ENCODE measurements at regions not wholly inside any gene's neighbourhood (a gene's known extent, or its start where the extent isn't known, plus 50 kb on each side); places are given as distances from the start of the nearest gene placed in this dataset.

DNA sequence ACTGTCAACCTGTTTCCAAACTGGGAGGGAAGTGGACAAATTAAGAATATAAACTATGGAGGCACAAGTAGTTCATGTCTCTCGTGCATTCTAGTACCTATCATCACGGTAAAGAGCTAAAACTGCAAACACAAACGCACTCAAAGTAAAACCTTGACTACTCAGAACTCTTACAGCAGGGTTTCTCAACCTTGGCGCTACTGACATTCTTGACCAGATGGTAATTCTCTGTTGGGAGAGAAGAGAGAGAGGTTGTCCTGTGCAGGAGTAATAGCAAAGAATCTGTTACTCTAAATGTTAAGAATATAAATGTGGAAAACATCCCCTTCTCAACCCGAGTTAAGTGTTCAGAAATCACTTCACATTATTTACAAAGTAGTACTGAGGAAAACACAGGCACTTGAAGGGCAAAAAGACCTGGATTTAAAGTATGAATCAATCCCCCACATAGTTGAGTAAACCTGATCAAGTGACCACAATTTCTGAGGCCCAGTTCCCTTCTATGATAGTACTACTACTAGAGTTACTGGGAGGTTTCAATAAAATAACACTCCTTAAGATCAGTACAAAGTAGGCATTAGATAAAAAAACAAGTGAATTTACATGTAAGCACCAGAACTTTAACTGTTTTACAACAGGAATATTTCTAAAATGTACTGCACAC is 73.1 kb upstream of the ARHGAP32 start:
- Mint-ChIP-seq H3K27ac (peak overlapping the region; percentile 43), H3K27me3 (no peaks in the 10 kb centered on the region), H3K4me3 (no peak overlapping the region), H3K4me1 (peaks cover 19% of the 10 kb centered on the region), H3K9me3 (no peaks in the 10 kb centered on the region), H3K36me3 (ENCODE audit: low read depth) (peaks cover 1% of the 10 kb centered on the region)
- ATAC-seq (peak; percentile 59), DNase-seq (no peak)

- ATAC-seq = no peak
- Mint-ChIP-seq H3K27ac (no peak overlapping the region), H3K4me1 (peaks cover 24% of the 10 kb centered on the region), H3K9me3 (no peaks in the 10 kb centered on the region), H3K27me3 (no peaks in the 10 kb centered on the region), H3K36me3 (ENCODE audit: low read depth) (peaks cover 1% of the 10 kb centered on the region), H3K4me3 (no peak overlapping the region)
- no peak for DNase-seq
Observed at GRCh38 chr11:129264114-129264513, 72.0 kb upstream of the ARHGAP32 start.

DNA sequence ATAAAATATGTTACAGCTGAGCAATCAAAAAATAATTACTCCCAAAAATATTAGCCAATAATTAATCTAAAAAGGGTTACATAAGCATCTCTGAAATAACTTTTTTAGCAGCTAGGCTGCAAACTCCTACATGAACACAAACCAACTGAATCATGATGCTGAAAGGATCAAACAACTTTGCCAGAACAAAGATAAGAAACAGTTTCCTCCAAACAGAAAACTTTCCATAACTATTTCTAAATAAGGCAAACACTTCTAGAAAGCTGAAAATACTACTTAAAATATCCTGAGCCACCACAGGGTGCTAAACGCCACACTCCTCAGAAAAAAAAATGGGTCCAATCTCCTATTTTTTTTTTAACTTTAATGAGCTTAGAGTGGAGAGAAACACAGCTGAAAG is 68.6 kb upstream of the ARHGAP32 start:
- peaks cover 1% of the 10 kb centered on the region for H3K36me3 Mint-ChIP-seq (ENCODE audit: low read depth)
- ATAC-seq (no peak), DNase-seq (no peak)
- peaks cover 18% of the 10 kb centered on the region for H3K4me1 Mint-ChIP-seq
- H3K9me3 Mint-ChIP-seq = no peaks in the 10 kb centered on the region
- H3K27me3 Mint-ChIP-seq = no peaks in the 10 kb centered on the region
- H3K27ac Mint-ChIP-seq = no peak overlapping the region
- H3K4me3 Mint-ChIP-seq = no peak overlapping the region

- Mint-ChIP-seq H3K4me1 (peaks cover 12% of the 10 kb centered on the region), H3K36me3 (ENCODE audit: low read depth) (peaks cover 1% of the 10 kb centered on the region), H3K27ac (no peak overlapping the region), H3K27me3 (no peaks in the 10 kb centered on the region), H3K9me3 (no peaks in the 10 kb centered on the region), H3K4me3 (no peak overlapping the region)
- no peak for ATAC-seq
- DNase-seq = no peak
Observed at GRCh38 chr11:129259931-129260348, 67.8 kb upstream of the ARHGAP32 start.

DNA sequence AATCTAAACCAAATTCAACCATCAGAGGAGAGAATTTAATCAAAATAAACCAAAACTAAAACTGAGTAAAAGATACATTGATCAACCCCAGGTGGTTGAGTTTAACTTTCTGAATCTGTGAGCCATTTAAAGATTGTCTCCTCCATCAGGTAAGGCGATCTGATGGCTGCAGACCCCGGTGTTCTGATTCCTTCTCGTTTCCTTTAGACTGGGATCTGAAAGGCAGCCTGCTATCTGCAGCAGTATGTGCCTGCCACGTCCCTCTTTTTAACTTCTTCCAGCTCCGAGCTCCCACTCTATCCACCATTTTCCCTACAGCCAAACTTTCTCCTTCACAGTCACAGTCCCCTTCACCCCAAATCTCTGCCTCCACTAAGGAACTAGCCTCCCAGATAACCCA is 66.1 kb upstream of the ARHGAP32 start:
- H3K27ac Mint-ChIP-seq = no peak overlapping the region
- no peaks in the 10 kb centered on the region for H3K27me3 Mint-ChIP-seq
- no peaks in the 10 kb centered on the region for H3K36me3 Mint-ChIP-seq (ENCODE audit: low read depth)
- DNase-seq (no peak), ATAC-seq (no peak)
- no peak overlapping the region for H3K4me3 Mint-ChIP-seq
- no peaks in the 10 kb centered on the region for H3K9me3 Mint-ChIP-seq
- peaks cover 6% of the 10 kb centered on the region for H3K4me1 Mint-ChIP-seq

- no peak overlapping the region for H3K27ac Mint-ChIP-seq
- DNase-seq = no peak
- H3K36me3 Mint-ChIP-seq (ENCODE audit: low read depth) = no peaks in the 10 kb centered on the region
- peaks cover 6% of the 10 kb centered on the region for H3K4me1 Mint-ChIP-seq
- H3K9me3 Mint-ChIP-seq = no peaks in the 10 kb centered on the region
- no peaks in the 10 kb centered on the region for H3K27me3 Mint-ChIP-seq
- ATAC-seq = no peak
- H3K4me3 Mint-ChIP-seq = no peak overlapping the region
Observed at GRCh38 chr11:129257512-129257911, 65.4 kb upstream of the ARHGAP32 start.

- H3K36me3 Mint-ChIP-seq (ENCODE audit: low read depth) = no peaks in the 10 kb centered on the region
- H3K27me3 Mint-ChIP-seq = no peaks in the 10 kb centered on the region
- H3K4me3 Mint-ChIP-seq = no peak overlapping the region
- H3K9me3 Mint-ChIP-seq = no peaks in the 10 kb centered on the region
- no peak overlapping the region for H3K27ac Mint-ChIP-seq
- ATAC-seq = no peak
- H3K4me1 Mint-ChIP-seq = peaks cover 13% of the 10 kb centered on the region
- DNase-seq = no peak
Observed at GRCh38 chr11:129252621-129253020, 60.5 kb upstream of the ARHGAP32 start.

DNA sequence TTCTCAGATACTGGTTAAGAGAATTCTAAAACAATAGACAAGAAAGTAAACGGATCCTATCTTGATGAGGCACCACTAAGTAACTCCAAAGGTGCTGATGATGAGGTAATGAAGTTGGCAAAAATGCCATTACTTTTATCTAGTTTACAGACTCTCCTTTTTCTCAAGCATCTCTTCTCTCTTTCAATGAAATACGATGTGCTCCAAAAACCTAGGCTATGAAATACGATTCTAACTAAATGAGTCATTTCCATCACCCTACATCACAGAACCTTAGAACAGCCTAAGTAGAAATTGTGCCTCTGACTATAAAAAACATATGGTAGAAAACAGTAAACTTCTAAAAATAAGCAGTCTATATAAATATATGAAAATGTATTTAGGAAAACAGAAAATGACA is 58.9 kb upstream of the ARHGAP32 start:
- H3K36me3 Mint-ChIP-seq (ENCODE audit: low read depth) = no peaks in the 10 kb centered on the region
- no peak overlapping the region for H3K4me3 Mint-ChIP-seq
- H3K27me3 Mint-ChIP-seq = no peaks in the 10 kb centered on the region
- H3K27ac Mint-ChIP-seq = no peak overlapping the region
- no peaks in the 10 kb centered on the region for H3K9me3 Mint-ChIP-seq
- H3K4me1 Mint-ChIP-seq = peaks cover 26% of the 10 kb centered on the region
- no peak for DNase-seq
- no peak for ATAC-seq

DNA sequence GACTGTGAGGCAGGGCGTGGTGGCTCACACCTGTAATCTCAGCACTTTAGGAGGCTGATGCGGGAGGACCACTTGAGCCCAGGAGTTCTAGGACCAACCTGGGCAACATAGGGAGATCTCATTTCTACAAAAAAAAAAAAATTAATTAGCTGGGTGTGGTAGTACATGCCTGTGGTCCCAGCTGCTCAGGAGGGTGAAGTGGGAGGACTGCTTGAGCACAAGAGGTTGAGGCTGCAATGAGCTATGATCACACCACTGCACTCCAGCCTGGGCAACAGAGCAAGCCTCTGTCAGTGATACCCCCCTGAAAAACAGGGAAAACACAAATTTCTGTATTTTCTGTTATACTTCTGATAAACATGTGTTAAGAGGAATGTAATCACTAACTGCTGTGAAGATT is 57.8 kb upstream of the ARHGAP32 start:
- no peak for DNase-seq
- Mint-ChIP-seq H3K9me3 (no peaks in the 10 kb centered on the region), H3K27me3 (no peaks in the 10 kb centered on the region), H3K27ac (no peak overlapping the region), H3K36me3 (ENCODE audit: low read depth) (no peaks in the 10 kb centered on the region), H3K4me3 (no peak overlapping the region), H3K4me1 (peaks cover 26% of the 10 kb centered on the region)
- no peak for ATAC-seq

GRCh38 chr11:129249351-129249750 is 57.2 kb upstream of the ARHGAP32 start:
- DNase-seq (no peak), ATAC-seq (no peak)
- no peak overlapping the region for H3K4me3 Mint-ChIP-seq
- H3K4me1 Mint-ChIP-seq = peaks cover 26% of the 10 kb centered on the region
- H3K27ac Mint-ChIP-seq = no peak overlapping the region
- H3K36me3 Mint-ChIP-seq (ENCODE audit: low read depth) = no peaks in the 10 kb centered on the region
- H3K9me3 Mint-ChIP-seq = no peaks in the 10 kb centered on the region
- H3K27me3 Mint-ChIP-seq = no peaks in the 10 kb centered on the region

DNA sequence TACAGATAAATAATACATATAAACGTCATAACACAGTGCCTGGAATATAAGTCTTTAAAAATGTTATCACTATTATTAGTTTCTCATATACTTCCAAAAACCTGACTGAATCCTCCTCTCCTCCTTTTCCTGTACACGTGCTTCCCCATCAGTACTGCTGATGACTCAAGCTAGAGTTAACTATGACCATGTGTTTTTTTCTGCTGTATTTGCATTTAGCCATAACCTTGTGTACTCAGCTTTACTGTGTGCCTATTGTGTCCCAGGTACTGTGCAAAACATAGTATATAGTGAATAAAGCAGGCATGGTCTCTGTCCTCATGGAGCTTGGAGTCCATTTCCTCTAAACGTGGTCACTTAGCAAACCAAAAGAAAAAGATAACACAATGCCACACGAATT is 56.5 kb upstream of the ARHGAP32 start:
- no peak for DNase-seq
- ATAC-seq = no peak
- H3K4me3 Mint-ChIP-seq = no peak overlapping the region
- H3K27me3 Mint-ChIP-seq = no peaks in the 10 kb centered on the region
- H3K27ac Mint-ChIP-seq = no peak overlapping the region
- H3K9me3 Mint-ChIP-seq = no peaks in the 10 kb centered on the region
- peaks cover 27% of the 10 kb centered on the region for H3K4me1 Mint-ChIP-seq
- no peaks in the 10 kb centered on the region for H3K36me3 Mint-ChIP-seq (ENCODE audit: low read depth)

DNA sequence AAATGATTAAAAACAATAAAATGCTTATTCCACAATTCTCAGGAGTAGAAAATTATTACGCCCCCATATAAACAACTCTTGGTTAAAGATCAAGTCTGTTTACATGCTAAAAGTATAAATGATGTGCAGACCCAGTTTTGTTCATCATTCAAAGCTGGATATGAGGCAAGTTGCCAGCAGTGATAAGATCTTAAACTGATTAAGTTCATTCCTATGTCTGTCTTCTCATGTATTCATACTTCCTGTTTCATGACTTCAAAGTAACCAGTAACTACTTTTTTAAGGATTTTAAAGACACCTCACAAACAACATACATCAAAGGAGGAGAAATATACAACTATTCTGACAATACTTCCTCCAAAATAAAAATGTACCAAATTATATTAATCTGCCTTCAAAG is 55.0 kb upstream of the ARHGAP32 start:
- ATAC-seq = no peak
- no peak overlapping the region for H3K4me3 Mint-ChIP-seq
- H3K4me1 Mint-ChIP-seq = peaks cover 31% of the 10 kb centered on the region

GRCh38 chr11:129242855-129243254 is 50.7 kb upstream of the ARHGAP32 start:
- Mint-ChIP-seq H3K27me3 (no peaks in the 10 kb centered on the region), H3K27ac (no peak overlapping the region)
- no peak for ATAC-seq

More for the DNA sequence above, 55.0 kb upstream of the ARHGAP32 start:
- DNase-seq = no peak
- H3K36me3 Mint-ChIP-seq (ENCODE audit: low read depth) = no peaks in the 10 kb centered on the region
- peak overlapping the region; percentile 47 for H3K27ac Mint-ChIP-seq
- no peaks in the 10 kb centered on the region for H3K9me3 Mint-ChIP-seq
- no peaks in the 10 kb centered on the region for H3K27me3 Mint-ChIP-seq

More at GRCh38 chr11:129242855-129243254, 50.7 kb upstream of the ARHGAP32 start:
- Mint-ChIP-seq H3K4me1 (peaks cover 27% of the 10 kb centered on the region), H3K9me3 (no peaks in the 10 kb centered on the region), H3K36me3 (ENCODE audit: low read depth) (no peaks in the 10 kb centered on the region), H3K4me3 (no peak overlapping the region)
- DNase-seq = no peak

Measured in activated naive CD8-positive, alpha-beta T cell treated with anti-CD3 and anti-CD28 coated beads, Interleukin-2, amount 50 U/mL, for 24 hours (primary cell).